NCI-H510A (cell line): ENCODE measurements at regions not wholly inside any gene's neighbourhood (a gene's known extent, or its start where the extent isn't known, plus 50 kb on each side); places are given as distances from the start of the nearest gene placed in this dataset.
"Not testable (repeated sequence)": the region's sequence is repeated elsewhere in the genome, so short reads cannot be mapped to it uniquely, and the experiment has no call there.

Source experiments
- DNase-seq: peaks from one replicate; lab custom pipeline; 2025; lab: John Stamatoyannopoulos, UW

DNA sequence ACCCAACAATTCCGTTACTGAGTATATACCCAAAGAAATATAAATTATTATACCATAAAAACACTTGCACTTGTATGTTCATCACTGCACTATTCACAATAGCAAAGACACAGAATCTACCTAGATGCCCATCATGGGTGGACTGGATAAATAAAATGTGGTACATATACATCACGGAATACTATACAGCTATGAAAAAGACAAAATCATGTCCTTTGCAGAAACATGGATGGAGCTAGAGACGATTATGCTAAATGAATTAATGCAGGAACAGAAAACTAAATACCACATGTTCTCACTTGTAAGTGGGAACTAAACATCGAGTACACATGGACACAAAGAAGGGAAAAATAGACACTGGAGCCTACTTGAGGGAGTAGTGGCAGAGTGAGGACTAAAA is 185.3 kb downstream of the PYDC2 start:
- DNase-seq, result no peak

DNA sequence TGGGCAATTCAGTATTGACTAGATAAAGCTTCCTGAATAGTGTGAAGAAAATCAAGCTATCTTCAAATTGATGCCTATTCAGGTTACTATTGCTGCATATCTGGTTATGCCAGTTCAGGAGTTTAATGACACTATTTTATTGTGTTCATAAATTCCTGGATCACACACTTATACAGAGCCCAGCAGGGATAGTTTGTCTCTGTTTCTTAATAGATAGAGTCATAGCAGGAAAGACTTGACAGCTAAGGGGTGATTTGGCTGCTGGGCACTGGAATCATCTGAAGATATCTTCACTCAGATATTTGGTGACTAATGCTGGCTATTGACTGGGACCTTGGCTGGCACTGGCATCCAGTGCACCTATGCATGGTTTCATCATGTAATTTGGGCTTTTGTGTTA is 187.8 kb downstream of the PYDC2 start:
- DNase-seq, result no peak

DNA sequence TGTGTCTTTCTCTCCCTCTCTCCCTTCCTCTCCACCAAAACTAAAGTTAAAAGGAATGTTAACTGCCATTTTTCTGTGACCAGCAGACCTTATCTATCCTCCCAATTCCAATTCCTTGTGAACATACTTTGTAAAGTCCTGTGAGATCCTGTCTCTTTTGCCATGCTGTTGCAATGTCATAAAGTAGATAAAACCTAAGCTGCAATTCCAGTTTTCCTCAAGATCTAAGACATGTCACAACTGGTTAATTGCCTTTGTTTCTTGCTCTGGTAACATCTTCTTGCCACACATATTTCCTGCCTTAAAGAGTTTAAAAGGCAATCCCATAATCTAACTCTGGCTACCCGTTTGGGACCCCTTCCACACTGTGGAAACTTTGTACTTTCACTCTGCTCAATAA is 188.7 kb downstream of the PYDC2 start:
- no peak for DNase-seq

DNA sequence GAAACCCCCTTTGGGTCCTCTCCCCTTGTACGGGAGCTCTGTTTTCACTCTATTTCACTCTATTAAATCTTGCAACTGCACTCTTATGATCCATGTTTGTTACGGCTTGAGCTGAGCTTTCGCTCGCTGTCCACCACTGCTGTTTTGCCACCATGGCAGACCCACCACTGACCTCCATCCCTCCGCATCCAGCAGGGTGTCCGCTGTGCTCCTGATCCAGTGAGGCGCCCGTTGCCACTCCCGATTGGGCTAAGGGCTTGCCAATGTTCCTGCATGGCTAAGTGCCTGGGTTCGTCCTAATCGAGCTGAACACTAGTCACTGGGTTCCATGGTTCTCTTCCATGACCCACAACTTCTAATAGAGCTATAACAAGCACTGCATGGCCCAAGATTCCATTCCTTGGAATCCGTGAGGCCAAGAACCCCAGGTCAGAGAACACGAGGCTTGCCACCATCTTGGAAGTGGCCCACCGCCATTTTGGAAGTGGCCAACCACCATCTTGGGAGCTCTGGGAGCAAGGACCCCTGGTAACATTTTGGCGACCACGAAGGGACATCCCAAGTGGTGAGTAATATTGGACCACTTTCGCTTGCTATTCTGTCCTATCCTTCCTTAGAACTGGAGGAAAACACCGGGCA is 197.9 kb downstream of the PYDC2 start:
- DNase-seq, result not testable (repeated sequence)

DNA sequence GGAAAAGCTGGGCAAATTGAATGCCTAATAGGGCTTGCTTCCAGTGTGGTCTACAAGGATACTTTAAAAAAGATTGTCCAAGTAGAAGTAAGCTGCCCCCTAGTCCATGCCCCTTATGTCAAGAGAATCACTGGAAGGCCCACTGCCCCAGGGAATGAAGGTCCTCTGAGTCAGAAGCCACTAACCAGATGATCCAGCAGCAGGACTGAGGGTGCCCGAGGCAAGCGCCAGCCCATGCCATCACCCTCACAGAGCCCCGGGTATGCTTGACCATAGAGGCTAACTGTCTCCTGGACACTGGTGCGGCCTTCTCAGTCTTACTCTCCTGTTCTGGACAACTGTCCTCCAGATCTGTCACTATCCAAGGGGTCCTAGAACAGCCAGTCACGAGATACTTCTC is 201.2 kb downstream of the PYDC2 start:
- not testable (repeated sequence) for DNase-seq

DNA sequence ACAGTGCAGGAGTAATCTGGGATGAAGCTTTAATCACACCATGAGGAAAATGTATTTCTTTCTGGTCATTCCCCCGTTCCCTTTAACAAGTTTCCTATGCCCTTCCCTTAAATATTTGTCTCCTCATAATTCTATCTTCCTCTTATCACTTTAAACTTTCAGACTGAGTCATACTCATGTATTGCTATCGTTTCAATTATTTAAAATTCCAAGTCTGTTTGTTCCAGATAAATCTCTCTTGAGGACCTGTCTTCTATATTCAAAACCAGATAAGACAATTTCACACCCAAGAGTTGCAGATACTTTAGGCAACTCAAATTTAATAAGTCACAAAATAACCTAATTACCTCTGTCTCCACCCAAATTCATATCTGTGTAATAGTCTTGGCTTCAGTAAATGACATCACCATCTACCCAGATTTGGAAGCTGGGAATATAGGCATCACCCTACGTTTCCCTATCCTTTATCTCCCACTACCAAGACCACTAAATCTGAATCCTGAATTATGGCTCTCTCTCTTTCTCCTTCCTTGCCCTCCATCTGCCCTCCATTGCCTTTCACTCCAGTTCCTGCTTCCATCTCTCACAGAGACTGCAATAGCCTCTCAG is 220.1 kb downstream of the PYDC2 start:
- DNase-seq, result no peak

DNA sequence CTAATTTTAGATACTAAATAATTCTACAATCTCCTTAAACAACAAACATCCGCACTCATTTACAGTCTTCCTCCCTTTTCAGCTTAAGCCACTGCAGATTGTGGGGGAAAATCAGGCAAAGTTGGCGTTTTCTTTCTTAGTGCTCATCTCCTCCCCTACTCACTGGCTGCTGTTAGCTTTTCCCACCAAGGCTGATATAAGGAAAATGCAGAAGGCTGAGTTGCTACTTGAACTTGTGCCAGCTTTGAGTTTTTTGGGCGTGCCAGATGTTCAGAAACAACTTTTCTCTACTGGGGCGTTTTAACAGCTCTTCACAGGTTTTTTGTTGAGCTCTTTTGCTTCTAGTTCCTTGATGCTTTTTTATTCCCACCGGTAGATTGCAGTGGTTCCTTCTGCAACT is 222.0 kb downstream of the PYDC2 start:
- DNase-seq, result no peak

DNA sequence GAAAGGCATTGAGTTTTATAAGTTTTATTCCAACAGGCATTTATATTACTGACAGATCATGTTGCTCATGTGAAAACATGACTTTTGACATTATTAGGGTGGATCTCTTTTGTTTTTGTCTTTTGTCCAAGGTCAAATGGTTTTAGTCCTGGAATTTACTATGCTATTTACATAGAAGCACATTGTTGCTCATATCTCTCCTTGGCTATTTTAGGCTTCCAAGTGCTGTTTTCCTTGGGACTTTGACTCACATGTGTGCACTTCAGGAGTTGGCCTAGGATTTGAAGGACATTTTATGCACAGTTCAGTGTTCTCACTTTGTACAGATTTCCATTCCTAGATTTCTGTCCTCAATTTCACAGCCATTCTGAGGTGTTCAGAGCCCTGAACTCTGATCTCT is 225.7 kb downstream of the PYDC2 start:
- no peak for DNase-seq

DNA sequence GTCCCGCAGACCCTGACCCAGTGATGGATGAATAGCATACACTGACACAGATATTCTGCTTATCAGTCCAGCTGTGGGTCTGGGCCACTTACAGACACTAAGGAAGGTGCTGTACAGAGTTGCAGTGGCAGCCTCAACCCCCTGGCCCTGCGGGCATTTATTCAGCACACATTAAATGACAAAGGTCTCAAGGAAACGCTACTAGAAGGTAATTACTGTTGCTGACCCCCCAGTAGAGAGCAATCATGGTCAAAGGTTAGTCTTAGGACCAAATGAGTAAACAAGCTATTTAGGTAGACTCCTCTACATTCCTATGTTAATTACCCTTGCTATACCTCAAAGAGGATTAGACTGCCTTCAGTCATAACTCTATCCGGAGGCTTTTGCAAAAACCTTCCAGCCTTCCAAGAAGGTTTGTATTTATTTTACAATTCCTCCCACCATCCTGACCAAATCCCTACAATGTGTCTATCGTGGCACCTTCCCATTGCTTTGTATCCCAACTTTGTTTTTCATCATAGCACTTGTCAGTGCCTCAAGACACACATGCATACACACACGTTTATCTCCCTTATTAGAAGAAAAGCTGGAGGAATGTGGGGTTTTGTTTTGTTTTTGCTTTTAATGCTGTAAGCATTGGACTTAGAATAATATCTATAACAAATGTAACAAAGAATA is 227.9 kb downstream of the PYDC2 start:
- DNase-seq, result no peak

DNA sequence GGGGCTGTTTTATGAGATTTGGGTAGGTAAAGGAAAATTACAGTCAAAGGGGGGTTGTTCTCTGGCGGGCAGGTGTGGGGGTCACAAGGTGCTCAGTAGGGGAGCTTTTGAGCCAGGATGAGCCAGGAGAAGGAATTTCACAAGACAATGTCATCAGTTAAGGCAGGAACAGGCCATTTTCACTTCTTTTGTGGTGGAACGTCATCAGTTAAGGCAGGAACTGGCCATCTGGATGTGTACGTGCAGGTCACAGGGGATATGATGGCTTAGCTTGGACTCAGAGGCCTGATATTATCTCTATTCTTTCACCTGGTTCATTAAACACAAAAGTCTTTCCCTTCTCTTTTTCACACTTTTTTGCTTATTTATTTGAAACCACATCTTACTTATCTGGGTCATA is 230.2 kb downstream of the PYDC2 start:
- DNase-seq, result not testable (repeated sequence)

DNA sequence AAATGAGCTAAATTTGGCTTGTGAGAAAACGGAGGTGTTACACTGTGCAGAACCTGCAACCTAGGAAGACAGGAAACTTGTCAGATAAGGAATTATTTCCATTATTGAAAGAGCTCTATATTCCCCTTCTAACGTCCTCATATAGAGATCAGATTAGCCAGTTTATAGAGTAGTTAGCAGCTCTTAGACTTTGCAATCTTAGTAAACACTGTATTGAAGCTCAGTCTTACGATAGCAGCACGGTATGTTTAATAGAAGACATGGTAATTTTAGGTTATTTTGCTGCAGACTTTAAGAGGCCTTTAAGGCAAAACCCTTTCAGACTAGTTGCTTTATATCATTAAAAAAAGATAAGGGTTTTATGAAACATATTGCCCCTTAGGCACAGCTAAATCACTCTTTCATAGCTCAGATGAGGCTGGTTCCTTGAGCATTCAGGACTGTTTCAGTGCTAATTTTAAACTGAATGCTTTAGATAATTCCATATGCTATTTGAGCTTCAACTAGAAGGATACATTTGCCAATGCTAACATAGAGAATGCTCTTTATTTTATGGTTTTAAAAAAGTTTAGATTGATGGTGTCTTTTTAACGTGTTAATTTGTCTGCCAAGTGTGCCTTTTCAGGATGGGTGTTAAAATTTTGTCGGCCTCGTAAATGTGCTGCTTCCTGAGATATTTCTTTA is 234.3 kb downstream of the PYDC2 start:
- DNase-seq, result no peak

DNA sequence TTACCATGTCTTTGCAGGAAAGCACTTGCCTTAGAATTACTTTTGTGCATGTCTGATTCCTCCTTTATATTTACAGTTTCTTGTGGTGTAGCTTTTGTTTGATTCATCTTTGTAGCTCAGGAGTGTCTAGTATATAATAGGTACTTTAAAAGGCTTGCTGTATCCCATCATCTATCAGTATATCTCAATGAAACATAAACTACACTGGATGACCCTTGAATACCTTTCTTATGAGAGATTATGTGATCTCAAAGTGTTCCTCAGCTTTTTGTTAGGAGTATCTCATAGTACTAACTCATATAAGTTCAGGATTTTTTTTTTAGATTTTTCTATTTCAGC is 234.8 kb downstream of the PYDC2 start:
- DNase-seq, result no peak

DNA sequence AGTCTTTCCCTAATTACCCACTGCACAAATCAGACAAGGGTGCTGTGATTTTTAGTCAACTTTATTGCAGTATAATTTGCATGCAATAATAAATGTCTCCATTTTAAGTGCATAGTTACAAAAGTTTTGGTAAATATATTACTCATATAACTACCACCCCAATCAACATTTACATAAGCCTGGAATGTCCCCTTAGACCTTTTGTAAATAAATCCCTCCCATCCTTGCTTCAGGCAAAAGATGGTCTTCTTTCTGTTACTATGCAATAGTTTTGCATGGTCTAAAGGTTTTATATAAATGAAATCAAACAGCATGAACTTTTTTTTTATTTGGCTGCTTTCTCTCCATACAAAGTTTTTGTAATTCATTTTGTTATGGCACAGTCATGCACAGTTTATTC is 235.4 kb downstream of the PYDC2 start:
- no peak for DNase-seq

DNA sequence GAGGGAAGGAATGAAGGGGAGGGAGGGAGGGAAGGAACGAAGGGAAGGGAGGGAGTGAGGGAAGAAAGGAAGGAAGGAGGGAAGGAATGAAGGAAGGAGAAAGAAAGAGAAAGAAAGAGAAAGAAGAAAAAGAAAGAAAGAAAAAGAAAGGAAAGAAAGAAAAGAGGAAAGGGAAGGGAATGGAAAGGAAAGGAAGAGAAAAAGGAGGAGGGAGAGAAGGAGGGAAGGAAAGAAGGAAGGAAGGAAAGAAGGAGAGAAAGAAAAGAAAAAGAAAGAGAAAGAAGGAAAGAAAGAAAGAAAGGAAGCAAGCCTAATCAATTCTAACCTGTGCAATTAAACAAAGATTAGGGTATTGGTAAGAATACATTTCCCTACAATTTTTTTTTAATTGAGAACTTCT is 238.6 kb downstream of the PYDC2 start:
- DNase-seq, result no peak

DNA sequence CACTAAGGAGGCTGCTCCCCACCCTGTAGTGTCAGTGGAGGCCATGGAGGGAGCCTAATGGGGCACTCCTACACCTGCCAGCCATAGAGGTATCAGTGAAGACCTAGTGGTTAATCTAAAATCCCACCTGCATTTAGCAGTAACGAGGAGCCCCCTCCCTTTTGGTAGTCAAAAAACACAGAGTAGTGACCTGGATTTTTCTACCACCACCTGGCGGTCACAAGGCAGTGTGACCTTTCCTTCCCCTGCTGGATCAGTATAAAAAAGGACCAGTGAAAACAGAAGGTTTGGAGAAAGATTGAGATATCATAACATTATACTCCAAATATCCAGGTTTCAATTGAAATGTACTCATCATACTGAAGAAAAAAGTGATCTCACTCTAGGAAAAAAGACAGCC is 241.2 kb downstream of the PYDC2 start:
- no peak for DNase-seq

DNA sequence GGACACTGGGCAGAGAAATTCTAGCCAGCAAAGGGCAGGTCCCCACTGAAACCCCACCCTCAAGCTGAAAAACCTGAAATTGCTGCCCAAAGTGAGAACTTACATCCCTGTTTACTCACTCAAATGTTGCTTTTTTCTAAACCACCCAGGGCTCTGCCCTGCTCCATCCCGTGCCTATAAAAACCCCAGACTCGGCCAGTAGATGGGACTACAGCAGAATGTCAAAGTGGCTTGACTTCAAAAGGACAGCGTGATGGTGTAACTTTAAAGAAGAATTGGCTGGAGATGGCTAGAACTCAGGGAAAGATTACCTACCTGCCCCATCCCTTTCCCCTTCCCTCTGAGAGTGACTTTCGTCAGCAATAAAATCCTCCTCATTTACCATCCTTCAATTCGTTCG is 246.9 kb downstream of the PYDC2 start:
- DNase-seq, result no peak

DNA sequence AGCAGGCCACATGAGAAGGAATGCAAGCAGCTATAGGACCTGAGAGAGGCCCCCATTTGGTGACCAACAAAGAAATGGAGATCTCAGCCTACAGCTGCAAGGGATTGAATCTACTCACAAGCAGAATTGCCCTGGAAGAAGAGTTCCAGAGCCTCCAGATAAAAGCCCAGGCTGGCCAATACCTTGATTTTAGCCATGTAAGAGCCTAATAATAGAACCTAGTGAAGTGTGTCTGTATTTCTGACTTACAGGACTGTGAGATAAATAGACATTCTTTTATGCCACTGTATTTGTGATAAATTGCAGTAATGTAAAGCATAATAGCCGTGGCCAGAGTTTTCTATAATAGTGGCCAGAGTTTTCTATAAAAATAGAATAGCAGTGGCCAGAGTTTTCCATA is 254.6 kb downstream of the PYDC2 start:
- DNase-seq, result no peak

DNA sequence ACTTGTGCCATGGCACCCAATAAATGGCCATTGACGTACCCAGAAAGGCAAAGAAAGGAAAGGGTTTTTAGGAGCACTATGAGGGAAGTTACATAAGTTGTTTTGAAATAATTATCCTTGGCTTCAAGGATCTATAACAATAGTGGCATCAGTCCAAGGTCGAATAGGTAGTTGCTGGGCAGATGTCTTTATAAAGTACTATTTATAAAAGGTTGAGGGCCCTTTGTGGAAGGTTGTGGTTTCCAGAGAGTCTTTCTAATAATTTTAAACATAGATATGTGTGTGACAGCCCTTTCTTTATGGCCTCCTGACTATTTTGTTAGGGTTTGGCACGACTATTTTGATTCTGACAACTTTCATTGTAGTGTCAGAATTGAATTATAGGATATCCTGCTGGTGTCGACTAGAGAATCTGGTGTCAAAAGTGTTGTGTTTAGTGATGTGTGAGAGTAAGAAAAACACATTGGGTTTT is 260.5 kb downstream of the PYDC2 start:
- no peak for DNase-seq

DNA sequence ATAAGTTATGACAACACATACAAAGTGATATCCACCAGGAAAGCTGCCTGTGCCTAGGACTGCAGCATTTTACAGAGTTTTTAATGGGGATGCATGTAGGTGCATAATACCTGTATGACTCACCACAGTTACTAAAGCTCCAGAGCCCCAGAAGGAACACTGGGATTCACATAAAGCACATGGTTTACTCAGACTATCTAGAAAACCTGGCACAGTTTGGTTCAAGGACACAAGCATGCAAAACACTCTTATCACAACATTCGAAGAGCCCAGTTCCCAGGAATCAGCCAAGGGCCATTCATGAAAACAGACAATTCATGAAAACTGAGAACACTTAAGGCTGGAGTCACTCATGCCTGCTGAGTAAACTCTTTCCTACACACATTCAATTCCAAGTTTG is 261.0 kb downstream of the PYDC2 start:
- DNase-seq, result no peak

DNA sequence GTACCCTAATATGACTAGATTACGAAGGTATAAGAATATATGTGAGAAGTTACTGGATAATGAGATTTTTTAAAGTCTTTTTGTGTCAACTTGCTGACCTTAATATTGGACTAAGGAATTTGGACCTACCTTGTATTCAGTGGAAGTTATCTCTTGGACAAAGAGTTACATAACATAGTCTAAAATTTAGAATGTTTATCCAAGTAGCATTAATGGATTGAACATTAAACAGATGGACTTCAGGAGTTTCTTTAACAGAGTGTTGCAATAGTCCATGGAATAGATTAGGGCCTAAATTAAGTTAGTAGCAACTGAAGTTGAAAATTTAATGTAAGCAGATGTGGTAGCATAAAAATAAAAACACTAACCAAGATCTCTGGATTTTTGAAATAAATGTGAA is 266.4 kb downstream of the PYDC2 start:
- no peak for DNase-seq

DNA sequence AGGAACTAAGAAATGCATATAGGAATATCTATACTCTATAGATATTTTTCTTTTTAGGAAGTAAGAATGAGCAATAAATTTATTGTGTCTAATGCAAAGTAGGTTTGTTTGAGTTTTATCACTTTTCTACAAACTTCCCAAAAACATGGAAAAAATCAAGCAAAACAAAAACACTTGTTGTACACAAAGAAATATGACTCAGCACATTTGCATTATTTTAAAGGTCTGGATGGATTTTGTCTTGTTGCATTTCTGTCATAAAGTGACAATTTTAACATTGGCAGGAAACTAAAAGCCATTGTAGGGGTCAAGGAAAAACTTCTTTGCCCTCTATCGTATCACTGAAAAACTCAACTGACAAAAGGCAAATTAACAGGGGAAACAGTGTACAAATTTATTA is 267.2 kb downstream of the PYDC2 start:
- no peak for DNase-seq

DNA sequence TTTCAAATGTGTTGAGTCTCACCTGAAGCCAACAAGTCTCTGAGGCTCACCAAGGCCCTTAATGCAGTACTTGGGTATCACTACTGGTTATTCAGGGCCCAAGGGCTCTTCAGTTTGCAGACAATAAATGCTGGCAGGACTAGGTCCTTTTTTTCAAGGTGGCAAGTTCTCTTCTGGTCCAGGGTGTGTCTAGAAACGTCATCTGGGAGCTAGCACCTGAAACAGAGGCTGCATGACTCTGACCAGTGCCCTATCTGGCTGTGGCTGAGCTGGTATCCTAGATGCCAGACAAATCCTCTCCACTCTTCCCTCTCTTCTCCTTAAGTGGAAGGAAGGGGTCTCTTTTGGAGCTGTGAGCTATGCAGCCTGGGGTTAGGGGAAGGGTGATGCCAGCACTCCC is 276.8 kb downstream of the PYDC2 start:
- no peak for DNase-seq

DNA sequence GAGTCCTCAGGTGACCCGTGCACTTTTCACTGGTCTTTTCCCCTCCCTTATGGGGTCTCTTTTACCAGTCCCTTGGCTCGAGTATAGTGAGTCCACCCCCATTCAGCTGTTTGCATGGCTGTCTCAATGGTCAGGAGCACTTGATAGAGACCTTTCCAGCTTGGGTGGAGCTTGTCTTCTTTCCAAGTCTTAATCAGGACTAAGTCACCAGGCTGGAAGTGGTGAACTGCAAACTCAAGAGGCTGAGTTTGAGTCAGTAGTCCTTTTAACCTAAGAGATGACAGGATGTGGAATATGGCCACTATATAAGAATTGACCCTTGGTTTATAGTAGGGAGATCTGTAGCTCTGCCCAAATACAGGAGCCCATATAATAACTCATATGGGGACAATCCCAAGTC is 279.7 kb downstream of the PYDC2 start:
- DNase-seq, result no peak
